ENCODE measurements at regions not wholly inside any gene's neighbourhood (a gene's known extent, or its start where the extent isn't known, plus 50 kb on each side); places are given as distances from the start of the nearest gene placed in this dataset.

DNA sequence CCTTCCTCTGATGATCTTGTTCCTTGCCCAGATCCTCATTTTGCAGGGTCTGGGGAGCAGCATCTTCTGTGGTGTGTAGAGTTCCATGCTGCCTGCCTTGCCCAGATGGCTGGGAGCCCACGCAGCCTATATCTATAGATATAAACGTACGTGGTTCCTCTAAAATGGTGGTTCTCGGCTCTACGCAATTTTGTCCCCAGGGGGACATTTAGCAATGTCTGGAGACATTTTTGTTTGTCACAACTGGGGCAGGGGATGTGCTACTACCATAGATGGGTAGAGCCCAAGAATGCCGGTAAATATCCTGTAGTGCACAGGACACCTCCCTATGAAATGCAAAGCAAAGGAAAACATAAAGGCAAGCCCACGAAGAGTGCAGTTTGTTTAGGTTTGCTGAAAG is 98.4 kb upstream of the SPACA1 start:
- no peaks in the 10 kb centered on the region for H3K4me1 Mint-ChIP-seq
- no peaks in the 10 kb centered on the region for H3K36me3 Mint-ChIP-seq
- H3K9me3 Mint-ChIP-seq (ENCODE audit: low read depth), result no peaks in the 10 kb centered on the region
- DNase-seq (no peak), ATAC-seq (no peak)
- no peak overlapping the region for H3K27ac Mint-ChIP-seq
- CTCF ChIA-PET, result no interaction called here
- peaks cover 23% of the 10 kb centered on the region for H3K27me3 Mint-ChIP-seq
- no peak overlapping the region for H3K4me3 Mint-ChIP-seq

DNA sequence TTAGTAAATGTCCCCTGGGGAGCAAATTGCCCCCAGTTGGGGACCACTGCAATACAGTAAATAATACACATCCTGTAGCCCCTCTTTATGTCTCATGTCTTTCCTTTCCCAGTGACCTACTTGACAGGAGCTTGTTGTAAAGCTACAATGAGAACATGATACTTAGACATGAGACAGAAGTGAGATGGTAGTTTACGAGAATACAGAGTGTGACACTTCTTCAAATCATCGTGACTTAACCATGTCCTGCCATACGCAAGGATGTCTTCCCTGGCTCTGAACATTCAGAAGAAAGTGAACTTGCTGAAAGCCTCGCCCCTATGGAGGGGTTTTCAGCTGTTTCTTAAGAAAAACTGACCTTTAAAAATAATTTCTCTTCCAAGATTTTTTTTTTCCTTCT is 101.0 kb upstream of the SPACA1 start:
- H3K4me3 Mint-ChIP-seq, result no peak overlapping the region
- DNase-seq (no peak), ATAC-seq (no peak)
- CTCF ChIA-PET, result no interaction called here
- no peaks in the 10 kb centered on the region for H3K9me3 Mint-ChIP-seq (ENCODE audit: low read depth)
- no peak overlapping the region for H3K27ac Mint-ChIP-seq
- H3K36me3 Mint-ChIP-seq, result no peaks in the 10 kb centered on the region
- peaks cover 37% of the 10 kb centered on the region for H3K27me3 Mint-ChIP-seq
- no peaks in the 10 kb centered on the region for H3K4me1 Mint-ChIP-seq

DNA sequence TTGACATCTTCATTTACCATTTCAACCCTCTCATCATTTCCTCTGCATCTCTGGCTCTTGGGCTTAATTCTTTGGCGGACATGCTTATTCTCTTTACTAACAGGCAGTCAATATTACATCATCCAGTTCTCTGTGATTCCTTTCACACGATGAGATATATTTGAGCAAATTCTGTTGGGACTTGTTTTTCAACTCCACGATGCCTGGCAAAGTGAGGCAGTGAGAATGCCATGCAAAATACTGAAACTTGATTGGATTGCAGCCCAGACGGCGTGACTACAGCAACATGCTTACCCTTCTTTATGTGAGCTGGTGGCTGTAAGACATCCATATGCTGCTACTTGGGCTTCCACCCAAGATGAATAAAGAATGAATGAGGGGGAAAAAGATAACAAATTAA is 101.7 kb upstream of the SPACA1 start:
- CTCF ChIA-PET, result no interaction called here
- H3K9me3 Mint-ChIP-seq (ENCODE audit: low read depth), result no peaks in the 10 kb centered on the region

GRCh38 chr6:87945181-87945580 is 102.5 kb upstream of the SPACA1 start:
- no peak for DNase-seq
- CTCF ChIA-PET, result interaction anchor here (0.9 to 1.5 kb wide), 2 partner anchors 15 to 129 kb away, joined by 3 to 4 read pairs; no protein-coding TSS in a partner anchor
- Mint-ChIP-seq H3K27ac (no peak overlapping the region), H3K9me3 (ENCODE audit: low read depth) (no peaks in the 10 kb centered on the region), H3K4me3 (no peak overlapping the region), H3K4me1 (no peaks in the 10 kb centered on the region), H3K27me3 (peaks cover 44% of the 10 kb centered on the region), H3K36me3 (no peaks in the 10 kb centered on the region)
- ATAC-seq, result no peak

More for the DNA sequence above, 101.7 kb upstream of the SPACA1 start:
- Mint-ChIP-seq H3K36me3 (no peaks in the 10 kb centered on the region), H3K27ac (no peak overlapping the region), H3K4me1 (no peaks in the 10 kb centered on the region), H3K27me3 (peaks cover 42% of the 10 kb centered on the region), H3K4me3 (no peak overlapping the region)
- ATAC-seq (no peak), DNase-seq (no peak)

DNA sequence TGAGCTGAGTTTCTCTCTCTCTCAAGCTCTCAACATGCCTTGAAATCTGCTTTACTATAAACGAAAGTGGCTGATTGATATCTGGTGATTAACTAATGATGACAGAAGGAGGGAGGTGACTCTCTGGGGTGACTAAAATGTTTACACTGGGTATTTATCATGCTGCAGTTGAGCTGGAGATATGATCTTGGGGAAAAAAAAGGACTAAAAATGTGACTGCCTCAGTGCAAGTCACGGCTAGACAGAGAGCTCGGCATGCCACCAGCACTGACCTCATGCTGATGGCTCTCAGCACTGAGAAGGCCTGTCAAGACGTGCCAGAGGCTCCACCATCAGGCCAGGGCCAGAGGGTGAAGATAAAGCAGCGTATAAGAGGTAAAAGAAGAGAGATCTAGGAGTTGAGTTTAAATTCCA is 103.1 kb upstream of the SPACA1 start:
- H3K9me3 Mint-ChIP-seq (ENCODE audit: low read depth), result no peaks in the 10 kb centered on the region
- CTCF ChIA-PET, result interaction anchor here (0.9 to 1.5 kb wide), 2 partner anchors 14 to 128 kb away, joined by 3 to 4 read pairs; no protein-coding TSS in a partner anchor
- no peak overlapping the region for H3K27ac Mint-ChIP-seq
- H3K27me3 Mint-ChIP-seq, result peaks cover 44% of the 10 kb centered on the region
- H3K4me3 Mint-ChIP-seq, result no peak overlapping the region
- no peak for DNase-seq
- H3K36me3 Mint-ChIP-seq, result no peaks in the 10 kb centered on the region
- H3K4me1 Mint-ChIP-seq, result no peaks in the 10 kb centered on the region
- ATAC-seq, result no peak

DNA sequence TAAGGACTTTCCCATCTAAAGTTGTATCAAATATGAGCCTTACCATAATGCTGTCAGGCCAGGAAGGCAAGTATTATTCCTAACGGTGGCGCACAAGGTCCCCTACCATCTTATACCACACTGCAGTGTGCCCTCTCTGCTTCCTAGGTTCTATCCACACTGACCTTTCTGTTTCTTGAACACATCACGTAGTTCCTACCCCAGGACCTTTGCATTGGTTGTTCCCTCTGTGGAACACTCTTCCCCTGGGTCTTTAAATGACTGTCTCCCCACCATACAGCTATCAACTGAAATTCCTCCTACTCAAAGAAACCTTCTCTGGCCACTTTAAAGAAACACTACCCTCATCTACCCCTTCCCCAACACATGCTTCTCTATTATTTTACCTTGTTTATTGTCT is 104.5 kb upstream of the SPACA1 start:
- Mint-ChIP-seq H3K27ac (no peak overlapping the region), H3K4me1 (no peaks in the 10 kb centered on the region), H3K9me3 (ENCODE audit: low read depth) (no peaks in the 10 kb centered on the region), H3K36me3 (no peaks in the 10 kb centered on the region), H3K27me3 (peaks cover 44% of the 10 kb centered on the region), H3K4me3 (no peak overlapping the region)
- no peak for DNase-seq
- ATAC-seq, result no peak
- CTCF ChIA-PET, result no interaction called here

- DNase-seq, result no peak
- ATAC-seq, result no peak
- H3K27ac Mint-ChIP-seq, result no peak overlapping the region
- H3K27me3 Mint-ChIP-seq, result peaks cover 40% of the 10 kb centered on the region
- no peak overlapping the region for H3K4me3 Mint-ChIP-seq
- H3K9me3 Mint-ChIP-seq (ENCODE audit: low read depth), result no peaks in the 10 kb centered on the region
- H3K36me3 Mint-ChIP-seq, result no peaks in the 10 kb centered on the region
- CTCF ChIA-PET, result no interaction called here
- no peaks in the 10 kb centered on the region for H3K4me1 Mint-ChIP-seq
Observed at GRCh38 chr6:87941556-87942358, 105.9 kb upstream of the SPACA1 start.

- Mint-ChIP-seq H3K4me3 (no peak overlapping the region), H3K27me3 (peaks cover 28% of the 10 kb centered on the region), H3K4me1 (no peaks in the 10 kb centered on the region), H3K36me3 (no peaks in the 10 kb centered on the region), H3K9me3 (ENCODE audit: low read depth) (no peaks in the 10 kb centered on the region), H3K27ac (no peak overlapping the region)
- no peak for DNase-seq
- CTCF ChIA-PET, result no interaction called here
- no peak for ATAC-seq
Observed at GRCh38 chr6:87939776-87940175, 107.9 kb upstream of the SPACA1 start.

DNA sequence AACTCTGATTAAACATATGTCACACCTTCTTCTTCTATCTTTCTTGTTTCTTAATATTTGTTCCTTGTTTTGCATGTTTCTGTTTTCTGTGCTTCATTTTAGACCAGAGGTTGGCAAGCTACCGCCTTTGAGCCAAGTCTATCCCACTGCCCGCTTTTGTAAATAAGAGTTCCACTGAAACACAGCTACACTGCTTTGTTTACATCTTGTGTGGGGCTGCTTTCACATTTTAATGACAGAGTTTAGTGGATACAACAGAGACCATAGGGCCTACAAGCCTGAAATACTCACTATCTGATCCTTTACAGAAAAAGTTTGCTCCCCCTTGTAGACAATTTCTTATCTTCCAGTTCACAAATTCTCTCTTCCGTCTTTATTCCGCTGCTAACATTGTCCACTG is 109.4 kb upstream of the SPACA1 start:
- no peak for DNase-seq
- Mint-ChIP-seq H3K9me3 (ENCODE audit: low read depth) (no peaks in the 10 kb centered on the region), H3K4me3 (no peak overlapping the region), H3K36me3 (no peaks in the 10 kb centered on the region), H3K27ac (no peak overlapping the region), H3K27me3 (peaks cover 15% of the 10 kb centered on the region), H3K4me1 (no peaks in the 10 kb centered on the region)
- CTCF ChIA-PET, result no interaction called here
- no peak for ATAC-seq

DNA sequence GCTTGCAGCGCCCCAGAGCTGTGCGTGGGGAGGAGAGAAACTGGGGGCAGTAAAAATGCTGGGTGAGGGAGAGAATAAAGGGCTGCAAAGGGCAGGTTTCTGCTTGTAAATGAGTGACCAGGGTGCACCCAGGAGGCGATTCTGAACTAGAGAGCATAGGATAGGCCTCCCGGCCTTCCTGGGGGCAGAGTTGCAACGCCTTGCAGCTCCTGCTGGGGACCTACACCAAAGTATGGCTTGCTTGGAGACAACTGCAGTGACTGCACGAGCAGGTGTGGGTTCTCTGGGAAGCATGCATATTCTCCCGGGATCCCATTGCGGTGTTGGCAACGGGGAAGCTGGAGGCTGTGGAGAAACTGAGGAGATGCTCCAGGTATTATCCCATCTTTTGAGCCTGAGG is 111.6 kb upstream of the SPACA1 start:
- Mint-ChIP-seq H3K4me3 (no peak overlapping the region), H3K9me3 (ENCODE audit: low read depth) (no peaks in the 10 kb centered on the region), H3K27ac (no peak overlapping the region), H3K36me3 (no peaks in the 10 kb centered on the region), H3K27me3 (peaks cover 4% of the 10 kb centered on the region), H3K4me1 (no peaks in the 10 kb centered on the region)
- CTCF ChIA-PET, result no interaction called here
- no peak for DNase-seq
- ATAC-seq, result no peak

- Mint-ChIP-seq H3K27ac (no peak overlapping the region), H3K27me3 (peaks cover under 1% of the 10 kb centered on the region), H3K9me3 (ENCODE audit: low read depth) (no peaks in the 10 kb centered on the region), H3K4me1 (no peaks in the 10 kb centered on the region), H3K36me3 (no peaks in the 10 kb centered on the region), H3K4me3 (no peak overlapping the region)
- DNase-seq (no peak), ATAC-seq (no peak)
- CTCF ChIA-PET, result no interaction called here
Observed at GRCh38 chr6:87935196-87935595, 112.4 kb upstream of the SPACA1 start.

GRCh38 chr6:87932361-87932760 is 115.3 kb upstream of the SPACA1 start:
- no peak for ATAC-seq
- no peaks in the 10 kb centered on the region for H3K36me3 Mint-ChIP-seq
- no peaks in the 10 kb centered on the region for H3K4me1 Mint-ChIP-seq
- H3K4me3 Mint-ChIP-seq, result no peak overlapping the region
- CTCF ChIA-PET, result no interaction called here
- H3K9me3 Mint-ChIP-seq (ENCODE audit: low read depth), result no peaks in the 10 kb centered on the region
- H3K27ac Mint-ChIP-seq, result no peak overlapping the region
- DNase-seq, result no peak
- peaks cover 2% of the 10 kb centered on the region for H3K27me3 Mint-ChIP-seq

DNA sequence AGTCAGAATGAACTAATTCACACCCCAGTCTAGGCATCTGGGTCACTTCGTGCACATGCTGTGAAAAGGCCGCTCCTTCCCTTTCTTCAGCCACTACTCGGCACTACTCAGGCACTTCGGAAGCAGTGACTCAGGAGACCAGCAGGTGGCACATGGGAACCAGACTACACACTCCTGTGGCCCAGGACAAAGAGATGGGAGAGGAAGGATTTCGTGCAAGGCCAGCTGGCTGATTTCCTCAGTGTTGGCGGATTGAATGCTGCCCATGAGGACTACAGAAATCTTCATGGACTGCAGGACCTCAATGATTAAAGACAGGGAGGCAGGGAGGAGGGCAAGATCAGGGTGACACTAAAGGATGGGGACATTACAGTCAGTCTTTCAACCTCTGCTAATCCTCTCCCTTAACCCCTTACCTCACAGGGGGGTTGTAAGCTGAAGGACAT is 117.8 kb upstream of the SPACA1 start:
- no peaks in the 10 kb centered on the region for H3K36me3 Mint-ChIP-seq
- H3K4me1 Mint-ChIP-seq, result peaks cover 11% of the 10 kb centered on the region
- H3K27ac Mint-ChIP-seq, result no peak overlapping the region
- H3K4me3 Mint-ChIP-seq, result no peak overlapping the region
- DNase-seq, result peak; percentile 73
- H3K9me3 Mint-ChIP-seq (ENCODE audit: low read depth), result no peaks in the 10 kb centered on the region
- peaks cover 2% of the 10 kb centered on the region for H3K27me3 Mint-ChIP-seq
- CTCF ChIA-PET, result interaction anchor here (0.6 to 1.4 kb wide), 5 partner anchors 14 to 941 kb away, joined by 3 to 5 read pairs (median 4); no protein-coding TSS in a partner anchor
- peak; percentile 87 for ATAC-seq

- DNase-seq (no peak), ATAC-seq (no peak)
- Mint-ChIP-seq H3K36me3 (no peaks in the 10 kb centered on the region), H3K27me3 (peaks cover 5% of the 10 kb centered on the region), H3K4me1 (peaks cover 29% of the 10 kb centered on the region), H3K4me3 (no peak overlapping the region), H3K9me3 (ENCODE audit: low read depth) (no peaks in the 10 kb centered on the region), H3K27ac (no peak overlapping the region)
- CTCF ChIA-PET, result no interaction called here
Observed at GRCh38 chr6:87926687-87927086, 121.0 kb upstream of the SPACA1 start.

All from activated CD8-positive, alpha-beta memory T cell treated with anti-CD3 and anti-CD28 coated beads, Interleukin-2, amount 10 ng/mL, durations not matched to agents 7 days and 5 days (primary cell).